ENCODE measurements at regions not wholly inside any gene's neighbourhood (a gene's known extent, or its start where the extent isn't known, plus 50 kb on each side); places are given as distances from the start of the nearest gene placed in this dataset.

- intact Hi-C loops (cut with DNase I; ENCODE audit: low total_unique reads) = no loop called here
- Histone ChIP-seq H3K27ac (no peak overlapping the region), H3K36me3 (no peaks in the 10 kb centered on the region), H3K4me1 (no peaks in the 10 kb centered on the region), H3K4me3 (no peak overlapping the region), H3K9me3 (peaks cover 17 to 20% of the 10 kb centered on the region in 2 donors), H3K27me3 (no peaks in the 10 kb centered on the region)
- TF ChIP-seq CTCF (IDR thresholded peaks at IDR 0.05) (no peak), POLR2AphosphoS5 (IDR thresholded peaks at IDR 0.05) (no peak), POLR2A (IDR thresholded peaks at IDR 0.05) (no peak)
- DNase-seq (ENCODE audit: low spot score in 2 of 2) = no peak
Measured at GRCh38 chr13:106261450-106261849, 274.0 kb downstream of the EFNB2 start.

- no peaks in the 10 kb centered on the region for H3K36me3 ChIP-seq
- H3K4me3 ChIP-seq = no peak overlapping the region
- intact Hi-C loops (cut with DNase I; ENCODE audit: low total_unique reads) = no loop called here
- no peaks in the 10 kb centered on the region for H3K27me3 ChIP-seq
- TF ChIP-seq POLR2A (IDR thresholded peaks at IDR 0.05) = no peak
- no peak for TF ChIP-seq CTCF (IDR thresholded peaks at IDR 0.05)
- TF ChIP-seq POLR2AphosphoS5 (IDR thresholded peaks at IDR 0.05) = no peak
- DNase-seq (ENCODE audit: low spot score in 2 of 2) = no peak
- H3K4me1 ChIP-seq = no peaks in the 10 kb centered on the region
- peaks cover 17 to 20% of the 10 kb centered on the region in 2 donors for H3K9me3 ChIP-seq
- H3K27ac ChIP-seq = no peak overlapping the region
Measured at GRCh38 chr13:106260352-106260751, 275.1 kb downstream of the EFNB2 start.

GRCh38 chr13:106259928-106260327 lies 275.5 kb downstream of the EFNB2 start:
- no peaks in the 10 kb centered on the region for H3K36me3 ChIP-seq
- no peaks in the 10 kb centered on the region for H3K27me3 ChIP-seq
- DNase-seq (ENCODE audit: low spot score in 2 of 2) = no peak

GRCh38 chr13:106246666-106247188 lies 288.7 kb downstream of the EFNB2 start:
- no peak overlapping the region for H3K27ac ChIP-seq
- H3K9me3 ChIP-seq = no peaks in the 10 kb centered on the region
- TF ChIP-seq POLR2A (IDR thresholded peaks at IDR 0.05) (no peak), POLR2AphosphoS5 (IDR thresholded peaks at IDR 0.05) (no peak), CTCF (IDR thresholded peaks at IDR 0.05) (no peak)
- no peaks in the 10 kb centered on the region for H3K27me3 ChIP-seq
- intact Hi-C loops (cut with DNase I; ENCODE audit: low total_unique reads) = no loop called here
- no peak overlapping the region for H3K4me3 ChIP-seq
- no peaks in the 10 kb centered on the region for H3K36me3 ChIP-seq
- no peaks in the 10 kb centered on the region for H3K4me1 ChIP-seq
- DNase-seq (ENCODE audit: low spot score in 2 of 2) = no peak

More at GRCh38 chr13:106259928-106260327, 275.5 kb downstream of the EFNB2 start:
- no peak for TF ChIP-seq POLR2AphosphoS5 (IDR thresholded peaks at IDR 0.05)
- TF ChIP-seq POLR2A (IDR thresholded peaks at IDR 0.05) = no peak
- no peak for TF ChIP-seq CTCF (IDR thresholded peaks at IDR 0.05)
- H3K4me3 ChIP-seq = no peak overlapping the region
- intact Hi-C loops (cut with DNase I; ENCODE audit: low total_unique reads) = no loop called here
- peaks cover 17 to 20% of the 10 kb centered on the region in 2 donors for H3K9me3 ChIP-seq
- H3K27ac ChIP-seq = no peak overlapping the region
- no peaks in the 10 kb centered on the region for H3K4me1 ChIP-seq

GRCh38 chr13:106246242-106246641 lies 289.2 kb downstream of the EFNB2 start:
- Histone ChIP-seq H3K4me1 (no peaks in the 10 kb centered on the region), H3K9me3 (no peaks in the 10 kb centered on the region), H3K27me3 (no peaks in the 10 kb centered on the region), H3K27ac (no peak overlapping the region), H3K36me3 (no peaks in the 10 kb centered on the region), H3K4me3 (no peak overlapping the region)
- intact Hi-C loops (cut with DNase I; ENCODE audit: low total_unique reads) = no loop called here
- no peak for DNase-seq (ENCODE audit: low spot score in 2 of 2)
- no peak for TF ChIP-seq POLR2A (IDR thresholded peaks at IDR 0.05)
- TF ChIP-seq POLR2AphosphoS5 (IDR thresholded peaks at IDR 0.05) = no peak
- no peak for TF ChIP-seq CTCF (IDR thresholded peaks at IDR 0.05)

All from breast epithelium (tissue), 4 donors.